ENCODE measurements at regions not wholly inside any gene's neighbourhood (a gene's known extent, or its start where the extent isn't known, plus 50 kb on each side); places are given as distances from the start of the nearest gene placed in this dataset.

DNA sequence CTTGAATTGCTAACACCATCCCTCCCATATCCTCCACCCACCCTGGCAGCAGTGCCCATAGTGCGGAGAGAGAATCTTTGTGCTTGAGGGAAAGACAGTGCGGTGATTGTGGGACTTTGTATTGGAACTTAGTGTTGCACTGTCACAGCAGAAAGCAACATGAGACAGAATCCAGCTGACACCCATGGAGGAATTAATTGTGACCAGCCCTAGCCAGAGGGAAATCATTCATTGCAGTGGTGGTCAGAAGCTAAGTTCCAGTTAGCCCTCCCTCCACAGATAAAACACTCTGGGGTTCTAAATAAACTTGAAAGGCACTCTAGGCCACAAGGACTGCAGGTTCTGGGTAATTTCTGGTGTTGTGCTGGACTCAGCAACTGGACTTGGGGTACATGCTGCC, 1002.6 kb downstream of the TMTC2 start:
- H3K9ac ChIP-seq (ENCODE audit: low read length): no peak overlapping the region

DNA sequence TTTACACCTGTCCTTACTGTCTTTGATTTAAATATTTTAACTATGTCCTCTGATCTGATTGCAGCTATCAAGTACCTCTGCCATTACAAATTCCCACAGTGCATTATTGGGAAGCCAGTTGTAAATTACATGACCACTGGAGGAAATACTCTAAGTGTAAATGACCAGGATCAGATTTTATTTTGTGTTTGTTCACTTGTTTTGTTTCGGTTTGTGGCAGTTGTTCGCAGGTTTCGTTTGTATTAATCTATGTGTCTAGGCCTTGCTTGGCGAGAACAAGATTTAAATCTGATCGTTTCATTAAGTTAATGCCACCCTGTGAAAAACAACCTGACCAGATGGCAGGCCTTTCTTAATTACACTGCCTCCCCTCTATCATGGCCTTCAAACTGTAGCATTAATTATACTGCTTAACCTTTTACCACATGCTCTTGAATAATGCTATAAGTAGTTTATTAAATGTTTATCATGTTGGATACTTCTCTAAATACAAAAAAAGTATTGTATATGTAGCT, 990.1 kb downstream of the TMTC2 start:
- Histone ChIP-seq H3K4me1 (ENCODE audit: control insufficient read depth, insufficient read depth, low read length) (no peaks in the 10 kb centered on the region), H3K36me3 (ENCODE audit: control insufficient read depth, insufficient read depth, low read length) (no peaks in the 10 kb centered on the region), H3K9ac (ENCODE audit: low read length) (no peak overlapping the region), H3K27me3 (ENCODE audit: control insufficient read depth, insufficient read depth, low read length) (no peaks in the 10 kb centered on the region), H3K4me3 (ENCODE audit: low read length) (no peak overlapping the region), H3K27ac (ENCODE audit: low read depth, low read length) (no peak overlapping the region)

More for the DNA sequence above, 1002.6 kb downstream of the TMTC2 start:
- Histone ChIP-seq H3K27ac (ENCODE audit: low read depth, low read length) (no peak overlapping the region), H3K4me3 (ENCODE audit: low read length) (no peak overlapping the region), H3K4me1 (ENCODE audit: control insufficient read depth, insufficient read depth, low read length) (no peaks in the 10 kb centered on the region), H3K36me3 (ENCODE audit: control insufficient read depth, insufficient read depth, low read length) (no peaks in the 10 kb centered on the region), H3K27me3 (ENCODE audit: control insufficient read depth, insufficient read depth, low read length) (no peaks in the 10 kb centered on the region)

DNA sequence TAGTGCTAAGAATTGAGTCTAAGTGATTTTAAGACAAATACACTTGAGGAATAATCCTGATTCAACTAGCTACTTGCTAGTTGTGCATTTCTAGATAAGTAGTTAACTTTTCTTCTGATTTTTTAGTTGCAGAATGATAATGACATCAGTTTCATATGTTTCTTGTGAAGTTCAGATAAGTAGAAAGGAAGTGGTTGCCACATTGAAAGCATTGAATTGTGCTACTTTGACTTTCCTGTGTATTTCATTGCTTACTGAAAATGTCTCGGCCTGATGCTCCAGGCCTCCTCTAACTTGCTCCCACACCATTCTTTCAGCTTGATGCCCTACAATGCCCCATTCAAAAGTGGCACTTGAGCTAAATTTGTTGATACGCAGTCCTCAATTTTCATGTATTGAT, 980.0 kb downstream of the TMTC2 start:
- H3K4me3 ChIP-seq (ENCODE audit: low read length): no peak overlapping the region
- H3K27me3 ChIP-seq (ENCODE audit: control insufficient read depth, insufficient read depth, low read length): no peaks in the 10 kb centered on the region
- no peaks in the 10 kb centered on the region for H3K36me3 ChIP-seq (ENCODE audit: control insufficient read depth, insufficient read depth, low read length)
- no peak overlapping the region for H3K27ac ChIP-seq (ENCODE audit: low read depth, low read length)
- no peaks in the 10 kb centered on the region for H3K4me1 ChIP-seq (ENCODE audit: control insufficient read depth, insufficient read depth, low read length)
- H3K9ac ChIP-seq (ENCODE audit: low read length): no peak overlapping the region

- Histone ChIP-seq H3K36me3 (ENCODE audit: control insufficient read depth, insufficient read depth, low read length) (no peaks in the 10 kb centered on the region), H3K27ac (ENCODE audit: low read depth, low read length) (no peak overlapping the region), H3K4me3 (ENCODE audit: low read length) (no peak overlapping the region), H3K27me3 (ENCODE audit: control insufficient read depth, insufficient read depth, low read length) (no peaks in the 10 kb centered on the region), H3K9ac (ENCODE audit: low read length) (no peak overlapping the region), H3K4me1 (ENCODE audit: control insufficient read depth, insufficient read depth, low read length) (no peaks in the 10 kb centered on the region)
Observed at GRCh38 chr12:83665634-83666218, 979.0 kb downstream of the TMTC2 start.

GRCh38 chr12:83664650-83665049, 977.9 kb downstream of the TMTC2 start:
- H3K27me3 ChIP-seq (ENCODE audit: control insufficient read depth, insufficient read depth, low read length): no peaks in the 10 kb centered on the region
- no peaks in the 10 kb centered on the region for H3K4me1 ChIP-seq (ENCODE audit: control insufficient read depth, insufficient read depth, low read length)
- H3K9ac ChIP-seq (ENCODE audit: low read length): no peak overlapping the region
- H3K36me3 ChIP-seq (ENCODE audit: control insufficient read depth, insufficient read depth, low read length): no peaks in the 10 kb centered on the region
- H3K27ac ChIP-seq (ENCODE audit: low read depth, low read length): no peak overlapping the region
- no peak overlapping the region for H3K4me3 ChIP-seq (ENCODE audit: low read length)

DNA sequence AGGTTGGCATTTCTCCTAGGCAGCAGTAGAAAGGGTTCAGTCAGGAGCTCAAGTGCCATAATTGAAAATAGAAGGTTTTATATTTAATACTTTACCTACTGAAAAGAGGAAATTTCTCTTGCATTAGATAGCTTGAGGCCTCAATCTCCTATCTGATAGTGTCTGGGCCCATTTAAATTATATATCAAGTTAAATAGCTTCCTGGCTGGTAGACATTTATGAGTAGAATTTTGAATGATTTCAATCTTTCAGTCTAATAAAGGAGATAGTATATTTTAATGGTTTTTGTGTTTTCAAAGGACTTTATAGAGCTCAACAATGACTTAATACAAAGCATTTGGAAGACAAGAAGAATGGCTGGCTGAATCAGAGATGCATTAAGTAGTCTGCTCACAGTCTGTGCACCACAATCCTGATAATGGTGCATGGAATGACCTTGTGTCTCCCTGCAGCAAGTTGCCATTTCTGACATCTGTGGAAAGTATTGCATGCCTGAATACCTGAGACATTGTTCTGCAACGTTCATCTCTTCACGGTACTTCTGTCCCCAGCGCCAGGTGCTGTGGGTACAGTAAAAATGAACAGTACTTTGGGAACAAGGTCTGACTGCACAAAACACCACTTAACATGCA, 974.1 kb downstream of the TMTC2 start:
- Histone ChIP-seq H3K36me3 (ENCODE audit: control insufficient read depth, insufficient read depth, low read length) (no peaks in the 10 kb centered on the region), H3K9ac (ENCODE audit: low read length) (no peak overlapping the region), H3K27me3 (ENCODE audit: control insufficient read depth, insufficient read depth, low read length) (no peaks in the 10 kb centered on the region), H3K4me3 (ENCODE audit: low read length) (no peak overlapping the region), H3K27ac (ENCODE audit: low read depth, low read length) (no peak overlapping the region), H3K4me1 (ENCODE audit: control insufficient read depth, insufficient read depth, low read length) (no peaks in the 10 kb centered on the region)

DNA sequence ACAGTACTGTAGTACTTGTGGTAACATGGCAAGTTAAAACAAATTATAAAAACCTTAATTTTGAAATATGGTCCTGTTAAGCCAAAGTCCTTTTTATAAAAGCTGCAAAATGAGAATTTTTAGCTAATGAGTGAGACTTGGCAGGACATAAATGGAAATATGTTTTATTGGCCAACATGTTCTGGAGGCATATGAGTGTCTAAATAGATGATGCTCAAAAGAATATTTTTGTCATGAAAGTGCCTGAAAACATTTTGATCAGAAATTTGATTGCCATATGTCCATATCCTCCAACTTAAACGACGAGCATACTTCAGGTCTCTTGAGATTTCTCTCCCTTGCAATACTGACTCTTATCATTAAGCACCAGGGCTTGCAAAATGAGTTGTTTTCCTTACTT, 972.6 kb downstream of the TMTC2 start:
- Histone ChIP-seq H3K36me3 (ENCODE audit: control insufficient read depth, insufficient read depth, low read length) (no peaks in the 10 kb centered on the region), H3K27ac (ENCODE audit: low read depth, low read length) (no peak overlapping the region), H3K4me1 (ENCODE audit: control insufficient read depth, insufficient read depth, low read length) (no peaks in the 10 kb centered on the region), H3K9ac (ENCODE audit: low read length) (no peak overlapping the region), H3K27me3 (ENCODE audit: control insufficient read depth, insufficient read depth, low read length) (no peaks in the 10 kb centered on the region), H3K4me3 (ENCODE audit: low read length) (no peak overlapping the region)

DNA sequence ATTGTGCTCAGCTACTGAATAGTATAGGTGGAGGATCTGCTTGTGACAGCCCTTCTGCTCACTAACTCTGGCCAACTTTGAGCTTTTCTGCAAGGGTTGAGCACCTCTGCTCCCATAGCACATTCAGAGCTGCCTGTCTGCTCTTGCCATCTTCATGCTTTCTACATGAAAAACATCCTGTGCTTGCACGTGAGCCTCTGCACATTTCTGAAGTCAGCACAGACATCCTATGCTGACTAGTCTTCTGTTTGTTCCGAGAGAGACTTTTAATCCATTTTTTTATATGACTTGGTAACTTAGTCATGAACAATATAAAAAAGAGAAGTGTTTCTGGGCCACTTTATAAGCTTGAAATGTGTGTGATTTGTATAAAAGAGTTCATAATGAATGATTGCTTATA, 969.3 kb downstream of the TMTC2 start:
- no peak overlapping the region for H3K9ac ChIP-seq (ENCODE audit: low read length)
- H3K27me3 ChIP-seq (ENCODE audit: control insufficient read depth, insufficient read depth, low read length): no peaks in the 10 kb centered on the region
- no peaks in the 10 kb centered on the region for H3K4me1 ChIP-seq (ENCODE audit: control insufficient read depth, insufficient read depth, low read length)

DNA sequence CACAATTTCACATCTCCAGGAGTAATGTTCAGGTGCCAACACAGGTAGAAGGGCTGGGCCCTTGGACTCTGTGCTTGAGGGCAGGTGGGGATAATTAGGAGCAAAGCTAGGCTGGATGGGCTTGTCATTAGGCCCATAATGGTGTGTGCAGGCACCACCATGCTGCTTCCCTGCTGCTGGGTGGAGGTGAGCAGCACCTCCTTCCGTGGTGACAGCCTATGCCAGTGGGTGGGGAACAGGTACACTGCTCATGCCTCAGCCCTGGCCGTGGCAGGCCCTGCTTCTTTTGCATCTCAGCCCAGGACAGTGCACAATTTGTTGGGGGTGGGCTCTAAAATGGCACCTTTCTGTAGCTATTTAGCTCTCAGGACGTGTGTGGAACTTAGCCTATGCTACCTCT, 955.5 kb downstream of the TMTC2 start:
- no peak overlapping the region for H3K27ac ChIP-seq (ENCODE audit: low read depth, low read length)
- no peaks in the 10 kb centered on the region for H3K4me1 ChIP-seq (ENCODE audit: control insufficient read depth, insufficient read depth, low read length)
- H3K36me3 ChIP-seq (ENCODE audit: control insufficient read depth, insufficient read depth, low read length): no peaks in the 10 kb centered on the region
- H3K27me3 ChIP-seq (ENCODE audit: control insufficient read depth, insufficient read depth, low read length): no peaks in the 10 kb centered on the region
- H3K4me3 ChIP-seq (ENCODE audit: low read length): no peak overlapping the region
- H3K9ac ChIP-seq (ENCODE audit: low read length): no peak overlapping the region

More for the DNA sequence above, 969.3 kb downstream of the TMTC2 start:
- Histone ChIP-seq H3K4me3 (ENCODE audit: low read length) (no peak overlapping the region), H3K27ac (ENCODE audit: low read depth, low read length) (no peak overlapping the region), H3K36me3 (ENCODE audit: control insufficient read depth, insufficient read depth, low read length) (no peaks in the 10 kb centered on the region)

DNA sequence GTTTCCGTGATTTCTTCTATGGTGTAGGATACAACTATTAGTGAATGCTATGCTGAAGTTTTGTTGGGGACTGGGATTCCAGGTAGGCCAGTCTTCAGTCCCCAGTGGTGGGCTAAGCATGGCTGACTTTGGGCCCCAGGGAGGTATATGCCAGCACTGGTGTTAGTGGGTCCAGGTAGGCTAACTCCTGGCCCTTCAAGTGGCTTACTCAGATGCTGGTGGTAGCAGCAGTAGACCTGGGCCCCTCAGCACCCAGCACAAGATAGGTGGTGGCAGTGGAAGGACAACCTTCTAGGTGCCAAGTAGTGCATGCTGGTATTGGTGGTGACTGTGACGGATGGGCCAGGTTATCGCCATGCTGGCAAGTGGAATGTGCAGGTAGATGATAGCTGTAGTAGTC, 955.1 kb downstream of the TMTC2 start:
- H3K36me3 ChIP-seq (ENCODE audit: control insufficient read depth, insufficient read depth, low read length): no peaks in the 10 kb centered on the region
- H3K27ac ChIP-seq (ENCODE audit: low read depth, low read length): no peak overlapping the region
- no peaks in the 10 kb centered on the region for H3K27me3 ChIP-seq (ENCODE audit: control insufficient read depth, insufficient read depth, low read length)
- no peak overlapping the region for H3K9ac ChIP-seq (ENCODE audit: low read length)
- H3K4me3 ChIP-seq (ENCODE audit: low read length): no peak overlapping the region
- H3K4me1 ChIP-seq (ENCODE audit: control insufficient read depth, insufficient read depth, low read length): no peaks in the 10 kb centered on the region

DNA sequence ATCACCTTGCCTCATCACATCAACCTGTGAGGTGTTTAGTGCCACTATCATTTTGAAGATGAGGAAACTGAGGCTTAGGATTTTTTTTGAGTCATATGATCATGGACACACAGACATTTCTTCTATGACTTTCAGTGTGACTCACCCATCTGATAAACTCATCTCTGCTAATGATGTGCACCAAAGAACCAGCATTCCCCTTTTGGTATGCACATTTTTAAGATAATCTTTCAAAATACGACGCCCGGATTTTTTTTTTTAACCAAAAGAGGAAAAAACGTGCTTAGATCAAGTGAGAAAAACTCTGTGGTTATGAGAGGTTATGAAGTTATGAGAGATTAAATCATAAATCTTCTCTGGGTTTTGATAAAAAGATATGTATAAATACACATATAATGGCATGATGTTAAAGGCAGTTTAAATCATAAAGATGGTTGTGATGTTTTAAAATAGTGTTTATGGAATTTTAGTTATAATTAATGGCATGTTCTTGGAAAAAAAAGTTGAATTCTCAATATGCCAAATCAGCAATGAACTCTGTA, 948.1 kb downstream of the TMTC2 start:
- H3K27me3 ChIP-seq (ENCODE audit: control insufficient read depth, insufficient read depth, low read length): no peaks in the 10 kb centered on the region
- no peak overlapping the region for H3K9ac ChIP-seq (ENCODE audit: low read length)
- H3K4me3 ChIP-seq (ENCODE audit: low read length): no peak overlapping the region
- H3K4me1 ChIP-seq (ENCODE audit: control insufficient read depth, insufficient read depth, low read length): no peaks in the 10 kb centered on the region
- H3K27ac ChIP-seq (ENCODE audit: low read depth, low read length): no peak overlapping the region
- no peaks in the 10 kb centered on the region for H3K36me3 ChIP-seq (ENCODE audit: control insufficient read depth, insufficient read depth, low read length)

DNA sequence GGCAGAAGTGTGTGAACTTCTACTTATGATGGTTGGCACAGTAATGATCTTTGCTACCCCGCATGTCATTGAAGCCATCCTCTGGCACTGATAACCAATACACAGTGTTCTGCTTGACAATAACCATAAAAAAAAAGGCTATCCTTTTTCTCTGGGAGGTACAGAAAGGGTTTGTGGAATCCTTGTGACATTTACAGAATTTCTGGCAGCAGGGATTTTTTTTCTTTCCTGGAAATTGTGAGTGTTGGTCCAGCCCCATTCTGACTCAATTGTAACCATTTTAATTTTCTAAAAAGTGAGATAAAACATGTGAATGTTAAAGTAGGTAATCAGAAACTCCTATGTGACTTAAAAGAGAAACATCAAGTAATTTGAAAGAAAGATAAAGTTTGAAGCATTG, 943.8 kb downstream of the TMTC2 start:
- Histone ChIP-seq H3K4me1 (ENCODE audit: control insufficient read depth, insufficient read depth, low read length) (no peaks in the 10 kb centered on the region), H3K27ac (ENCODE audit: low read depth, low read length) (no peak overlapping the region), H3K36me3 (ENCODE audit: control insufficient read depth, insufficient read depth, low read length) (no peaks in the 10 kb centered on the region), H3K9ac (ENCODE audit: low read length) (no peak overlapping the region), H3K27me3 (ENCODE audit: control insufficient read depth, insufficient read depth, low read length) (no peaks in the 10 kb centered on the region), H3K4me3 (ENCODE audit: low read length) (no peak overlapping the region)

DNA sequence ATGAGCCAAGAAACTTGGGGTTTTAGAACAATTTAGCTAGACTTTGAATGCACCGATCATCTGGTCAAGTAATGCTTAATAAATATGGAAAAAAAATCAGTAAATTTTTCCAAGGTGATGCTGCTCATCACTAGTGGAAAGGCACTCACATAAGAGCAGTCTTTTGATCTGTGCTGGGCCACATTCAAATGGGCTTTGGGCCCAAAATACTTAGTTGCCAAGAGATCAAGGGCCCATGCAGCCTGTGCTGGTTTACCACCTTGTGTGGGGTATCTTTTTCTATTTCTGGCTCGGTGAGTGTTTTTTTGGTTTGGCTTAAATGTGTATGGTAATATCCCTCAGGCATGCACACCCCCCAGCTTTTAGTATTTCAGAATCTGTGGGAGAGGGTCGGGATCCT, 943.2 kb downstream of the TMTC2 start:
- Histone ChIP-seq H3K9ac (ENCODE audit: low read length) (no peak overlapping the region), H3K27me3 (ENCODE audit: control insufficient read depth, insufficient read depth, low read length) (no peaks in the 10 kb centered on the region), H3K4me3 (ENCODE audit: low read length) (no peak overlapping the region), H3K27ac (ENCODE audit: low read depth, low read length) (no peak overlapping the region), H3K4me1 (ENCODE audit: control insufficient read depth, insufficient read depth, low read length) (no peaks in the 10 kb centered on the region), H3K36me3 (ENCODE audit: control insufficient read depth, insufficient read depth, low read length) (no peaks in the 10 kb centered on the region)

Data from rectal smooth muscle tissue (tissue), 1 donor.